HG02981 (cell line): ENCODE measurements at regions not wholly inside any gene's neighbourhood (a gene's known extent, or its start where the extent isn't known, plus 50 kb on each side); places are given as distances from the start of the nearest gene placed in this dataset.
"Not testable (repeated sequence)": the region's sequence is repeated elsewhere in the genome, so short reads cannot be mapped to it uniquely, and the experiment has no call there.

Experiments
- ATAC-seq: cut with Tn5 transposase; IDR thresholded peaks from one replicate; pipeline ENCODE4 v1.9.1; 2021; ENCODE audit warnings: mild to moderate bottlenecking, moderate library complexity; ENCODE audit not compliant: unreplicated experiment

GRCh38 chr6:60797831-60798230 is 1488.2 kb downstream of the KHDRBS2 start:
- ATAC-seq = not testable (repeated sequence)

- not testable (repeated sequence) for ATAC-seq
Observed at GRCh38 chr6:60789601-60790000, 1496.4 kb downstream of the KHDRBS2 start.

- not testable (repeated sequence) for ATAC-seq
Observed at GRCh38 chr6:60782698-60783464, 1503.1 kb downstream of the KHDRBS2 start.

GRCh38 chr6:60779591-60779990 is 1506.4 kb downstream of the KHDRBS2 start:
- not testable (repeated sequence) for ATAC-seq

GRCh38 chr6:60767791-60768499 is 1518.1 kb downstream of the KHDRBS2 start:
- ATAC-seq = not testable (repeated sequence)

GRCh38 chr6:60765331-60765730 is 1520.7 kb downstream of the KHDRBS2 start:
- not testable (repeated sequence) for ATAC-seq

GRCh38 chr6:60763464-60764080 is 1522.5 kb downstream of the KHDRBS2 start:
- ATAC-seq = not testable (repeated sequence)

- not testable (repeated sequence) for ATAC-seq
Observed at GRCh38 chr6:60760928-60761327, 1525.1 kb downstream of the KHDRBS2 start.

GRCh38 chr6:60759149-60759825 is 1526.7 kb downstream of the KHDRBS2 start:
- ATAC-seq = not testable (repeated sequence)

- not testable (repeated sequence) for ATAC-seq
Observed at GRCh38 chr6:60758725-60759124, 1527.3 kb downstream of the KHDRBS2 start.

GRCh38 chr6:60754879-60755278 is 1531.1 kb downstream of the KHDRBS2 start:
- no peak for ATAC-seq

- ATAC-seq = not testable (repeated sequence)
Observed at GRCh38 chr6:60750353-60751081, 1535.5 kb downstream of the KHDRBS2 start.

GRCh38 chr6:60747765-60748556 is 1538.1 kb downstream of the KHDRBS2 start:
- not testable (repeated sequence) for ATAC-seq

GRCh38 chr6:60737764-60738425 is 1548.1 kb downstream of the KHDRBS2 start:
- peak; percentile 85 for ATAC-seq

GRCh38 chr6:60737315-60737714 is 1548.7 kb downstream of the KHDRBS2 start:
- ATAC-seq = not testable (repeated sequence)

- ATAC-seq = not testable (repeated sequence)
Observed at GRCh38 chr6:60723935-60724334, 1562.1 kb downstream of the KHDRBS2 start.

- ATAC-seq = no peak
Observed at GRCh38 chr6:60695232-60695631, 1590.8 kb downstream of the KHDRBS2 start.

- ATAC-seq = no peak
Observed at GRCh38 chr6:60687085-60687484, 1598.9 kb downstream of the KHDRBS2 start.

GRCh38 chr6:60681806-60682205 is 1604.2 kb downstream of the KHDRBS2 start:
- ATAC-seq = no peak
